GM12873 (cell line): ENCODE measurements at regions not wholly inside any gene's neighbourhood (a gene's known extent, or its start where the extent isn't known, plus 50 kb on each side); places are given as distances from the start of the nearest gene placed in this dataset.

ENCODE experiments used
- CTCF ChIP-seq: IDR thresholded peaks from 2 replicates; pipeline ENCODE4 v1.5.1; 2012; ENCODE audit warnings: low read depth, mild to moderate bottlenecking, moderate library complexity, low read length, control low read depth; ENCODE audit not compliant: insufficient read depth; ENCODE audit errors: missing control alignments

GRCh38 chr2:226190479-226191252, 609.0 kb downstream of the IRS1 start:
- no peak for TF ChIP-seq CTCF

- TF ChIP-seq CTCF = no peak
Observed at GRCh38 chr2:226189061-226189460, 610.6 kb downstream of the IRS1 start.

- TF ChIP-seq CTCF = no peak
Observed at GRCh38 chr2:226187616-226188015, 612.0 kb downstream of the IRS1 start.

- no peak for TF ChIP-seq CTCF
Observed at GRCh38 chr2:226187156-226187555, 612.5 kb downstream of the IRS1 start.

GRCh38 chr2:226185616-226186211, 613.9 kb downstream of the IRS1 start:
- TF ChIP-seq CTCF = no peak

GRCh38 chr2:226184940-226185615, 614.5 kb downstream of the IRS1 start:
- no peak for TF ChIP-seq CTCF

- TF ChIP-seq CTCF = no peak
Observed at GRCh38 chr2:226184540-226184939, 615.1 kb downstream of the IRS1 start.
